ENCODE measurements at regions not wholly inside any gene's neighbourhood (a gene's known extent, or its start where the extent isn't known, plus 50 kb on each side); places are given as distances from the start of the nearest gene placed in this dataset.

- H3K4me3 ChIP-seq (replicated peaks; ENCODE audit: insufficient read depth, low read length): no peak overlapping the region
- no peak for TF ChIP-seq REST (IDR thresholded peaks at IDR 0.05; ENCODE audit: insufficient replicate concordance, low read depth)
- TF ChIP-seq GABPA (IDR thresholded peaks at IDR 0.05; ENCODE audit: low read depth): no peak
- no peak for TF ChIP-seq POLR2AphosphoS5 (IDR thresholded peaks at IDR 0.05; ENCODE audit: low read depth)
- no peak for TF ChIP-seq SPI1 (IDR thresholded peaks at IDR 0.05; ENCODE audit: borderline replicate concordance, low read depth)
- TF ChIP-seq CTCF (IDR thresholded peaks at IDR 0.05; ENCODE audit: insufficient read depth, low read length): no peak
- H3K27me3 ChIP-seq (ENCODE audit: insufficient read depth, poor library complexity, severe bottlenecking): no peaks in the 10 kb centered on the region
- H3K27ac ChIP-seq (replicated peaks): no peak overlapping the region
- DNase-seq (ENCODE audit: low read depth in 1 of 2, low spot score in 1 of 2): no peak
Measured at GRCh38 chr5:6090079-6090654, 288.2 kb downstream of the MED10 start.

GRCh38 chr5:6088706-6089105 lies 289.6 kb downstream of the MED10 start:
- Histone ChIP-seq H3K27ac (replicated peaks) (no peak overlapping the region), H3K27me3 (ENCODE audit: insufficient read depth, poor library complexity, severe bottlenecking) (no peaks in the 10 kb centered on the region), H3K4me3 (replicated peaks; ENCODE audit: insufficient read depth, low read length) (no peak overlapping the region)
- no peak for DNase-seq (ENCODE audit: low read depth in 1 of 2, low spot score in 1 of 2)
- TF ChIP-seq GABPA (IDR thresholded peaks at IDR 0.05; ENCODE audit: low read depth): no peak
- no peak for TF ChIP-seq REST (IDR thresholded peaks at IDR 0.05; ENCODE audit: insufficient replicate concordance, low read depth)
- no peak for TF ChIP-seq CTCF (IDR thresholded peaks at IDR 0.05; ENCODE audit: insufficient read depth, low read length)
- no peak for TF ChIP-seq SPI1 (IDR thresholded peaks at IDR 0.05; ENCODE audit: borderline replicate concordance, low read depth)
- no peak for TF ChIP-seq POLR2AphosphoS5 (IDR thresholded peaks at IDR 0.05; ENCODE audit: low read depth)

GRCh38 chr5:6087576-6087975 lies 290.8 kb downstream of the MED10 start:
- Histone ChIP-seq H3K27ac (replicated peaks) (no peak overlapping the region), H3K27me3 (ENCODE audit: insufficient read depth, poor library complexity, severe bottlenecking) (no peaks in the 10 kb centered on the region), H3K4me3 (replicated peaks; ENCODE audit: insufficient read depth, low read length) (no peak overlapping the region)
- DNase-seq (ENCODE audit: low read depth in 1 of 2, low spot score in 1 of 2): no peak
- TF ChIP-seq SPI1 (IDR thresholded peaks at IDR 0.05; ENCODE audit: borderline replicate concordance, low read depth): no peak
- no peak for TF ChIP-seq GABPA (IDR thresholded peaks at IDR 0.05; ENCODE audit: low read depth)
- TF ChIP-seq REST (IDR thresholded peaks at IDR 0.05; ENCODE audit: insufficient replicate concordance, low read depth): no peak
- TF ChIP-seq POLR2AphosphoS5 (IDR thresholded peaks at IDR 0.05; ENCODE audit: low read depth): no peak
- no peak for TF ChIP-seq CTCF (IDR thresholded peaks at IDR 0.05; ENCODE audit: insufficient read depth, low read length)

All from HL-60 (cell line).